GM23338 (cell line): ENCODE measurements at regions not wholly inside any gene's neighbourhood (a gene's known extent, or its start where the extent isn't known, plus 50 kb on each side); places are given as distances from the start of the nearest gene placed in this dataset.

Source experiments
- ATAC-seq: fragments of 200-7000 bp; cut with Tn5 transposase; 3 replicates; pipeline ENCODE4 v1.9.1; 2020
- DNase-seq: peaks from one replicate; pipeline ENCODE4 v3.0.0-alpha.2; 2015; ENCODE audit warnings: low spot score
- H2AFZ ChIP-seq: fragments of 200-600 bp; sonication (generic); 2 replicates; pipeline ENCODE4 v1.8.0; 2016; ENCODE audit warnings: antibody characterized with exemption, mild to moderate bottlenecking, moderate library complexity
- H3F3A ChIP-seq: fragments of 200-600 bp; sonication (generic); replicated peaks from 2 replicates; pipeline ENCODE4 v1.8.0; 2017; ENCODE audit warnings: antibody characterized with exemption, mixed run types, low read depth
- H3K27ac ChIP-seq: fragments of 200-600 bp; sonication (generic); 2 replicates; pipeline ENCODE4 v1.6.1; 2016; ENCODE audit warnings: low read depth
- H3K27me3 ChIP-seq: fragments of 200-600 bp; sonication (generic); 2 replicates; pipeline ENCODE4 v1.8.0; 2016; ENCODE audit warnings: mild to moderate bottlenecking, mixed run types, moderate library complexity; ENCODE audit not compliant: insufficient read depth
- H3K36me3 ChIP-seq: fragments of 200-600 bp; sonication (generic); 2 replicates; pipeline ENCODE4 v1.8.0; 2016; ENCODE audit warnings: mild to moderate bottlenecking; ENCODE audit not compliant: insufficient read depth
- H3K4me1 ChIP-seq: fragments of 200-600 bp; sonication (generic); 2 replicates; pipeline ENCODE4 v1.8.0; 2016; ENCODE audit warnings: mild to moderate bottlenecking, moderate library complexity; ENCODE audit not compliant: insufficient read depth
- H3K4me2 ChIP-seq: fragments of 200-600 bp; sonication (generic); 2 replicates; pipeline ENCODE4 v1.7.1; 2017; ENCODE audit warnings: mixed run types
- H3K4me3 ChIP-seq: fragments of 200-600 bp; sonication (generic); 2 replicates; pipeline ENCODE4 v1.6.1; 2016; ENCODE audit warnings: mixed run types
- H3K79me2 ChIP-seq: fragments of 200-600 bp; sonication (generic); replicated peaks from 2 replicates; pipeline ENCODE4 v1.8.0; 2017; ENCODE audit warnings: mild to moderate bottlenecking; ENCODE audit not compliant: insufficient read depth
- H3K9me2 ChIP-seq: fragments of 200-600 bp; sonication (generic); 2 replicates; pipeline ENCODE4 v1.8.0; 2017; ENCODE audit not compliant: insufficient read depth
- H4K20me1 ChIP-seq: fragments of 200-600 bp; sonication (generic); replicated peaks from 2 replicates; pipeline ENCODE4 v1.8.0; 2017; ENCODE audit warnings: mild to moderate bottlenecking; ENCODE audit not compliant: insufficient read depth
- H3K27ac Mint-ChIP-seq: 2 replicates; pipeline ENCODE4 v1.8.0; 2020; ENCODE audit warnings: inconsistent platforms, mild to moderate bottlenecking, moderate library complexity, mixed read lengths
- H3K27me3 Mint-ChIP-seq: 3 replicates; pipeline ENCODE4 v1.8.0; 2022; ENCODE audit warnings: low read depth, mild to moderate bottlenecking, moderate library complexity, mixed read lengths, inconsistent platforms; ENCODE audit not compliant: insufficient read depth, poor library complexity
- H3K36me3 Mint-ChIP-seq: 3 replicates; pipeline ENCODE4 v1.8.0; 2021; ENCODE audit warnings: low read depth, mild to moderate bottlenecking, inconsistent platforms, moderate library complexity, mixed read lengths
- H3K4me1 Mint-ChIP-seq: 3 replicates; pipeline ENCODE4 v1.8.0; 2020; ENCODE audit warnings: mild to moderate bottlenecking, inconsistent platforms, mixed read lengths
- H3K4me3 Mint-ChIP-seq: 3 replicates; pipeline ENCODE4 v1.8.0; 2021; ENCODE audit warnings: moderate library complexity, mild to moderate bottlenecking, inconsistent platforms, mixed read lengths
- H3K9me3 Mint-ChIP-seq: 3 replicates; pipeline ENCODE4 v1.8.0; 2020; ENCODE audit warnings: moderate library complexity, mild to moderate bottlenecking, inconsistent platforms, mixed read lengths
- CREB1 ChIP-seq: fragments of 250-450 bp; sonication (Bioruptor Pico); IDR thresholded peaks from 2 replicates; pipeline ENCODE4 v1.5.0; 2020; ENCODE audit warnings: low read depth, mild to moderate bottlenecking, moderate library complexity
- CTCF ChIP-seq, 2 experiments: fragments of 200-600 bp in 1 of 2; sonication (generic) in 1 of 2; conservative IDR thresholded peaks; 2 replicates each; pipeline versions ENCODE4 v1.5.1 to v1.6.1; 2016 to 2017; ENCODE audit warnings: antibody characterized with exemption in 2 of 2, low read depth in 2 of 2, mild to moderate bottlenecking in 2 of 2, moderate library complexity in 1 of 2
- ETS1 ChIP-seq: IDR thresholded peaks from 2 replicates; pipeline ENCODE4 v1.6.1; 2016; ENCODE audit warnings: antibody characterized with exemption
- EZH2 ChIP-seq: fragments of 200-600 bp; sonication (generic); IDR thresholded peaks from one replicate; pipeline ENCODE4 v1.8.0; 2017; ENCODE audit warnings: antibody characterized with exemption, mild to moderate bottlenecking, low read depth; ENCODE audit not compliant: unreplicated experiment
- EZH2phosphoT487 ChIP-seq: fragments of 200-600 bp; sonication (generic); IDR thresholded peaks from one replicate; pipeline ENCODE4 v1.8.1; 2018; ENCODE audit warnings: antibody characterized with exemption; ENCODE audit not compliant: unreplicated experiment
- JUNB ChIP-seq: IDR thresholded peaks from one replicate; pipeline ENCODE4 v1.6.1; 2016; ENCODE audit warnings: antibody characterized with exemption; ENCODE audit not compliant: unreplicated experiment
- NANOG ChIP-seq: IDR thresholded peaks from 2 replicates; pipeline ENCODE4 v1.6.1; 2016; ENCODE audit warnings: antibody characterized with exemption, borderline replicate concordance
- POLR2AphosphoS5 ChIP-seq: IDR thresholded peaks from 2 replicates; pipeline ENCODE4 v1.6.1; 2016; ENCODE audit warnings: antibody characterized with exemption, low read depth
- STAT1 ChIP-seq: IDR thresholded peaks from one replicate; pipeline ENCODE4 v1.6.1; 2016; ENCODE audit warnings: antibody characterized with exemption; ENCODE audit not compliant: unreplicated experiment
- ZNF114 ChIP-seq: fragments of 250-450 bp; sonication (Bioruptor Pico); IDR thresholded peaks from 2 replicates; pipeline ENCODE4 v1.5.0; 2020; ENCODE audit warnings: mild to moderate bottlenecking, moderate library complexity
- ZNF331 ChIP-seq: fragments of 250-450 bp; sonication (Bioruptor Pico); IDR thresholded peaks from 2 replicates; pipeline ENCODE4 v1.5.0; 2020; ENCODE audit warnings: low read depth, mild to moderate bottlenecking, moderate library complexity
- TF ChIP-seq, protein P1 (sequence below): fragments of 250-450 bp; sonication (Bioruptor Pico); IDR thresholded peaks from 2 replicates; pipeline ENCODE4 v1.5.0; 2020; ENCODE audit warnings: mild to moderate bottlenecking, moderate library complexity

DNA sequence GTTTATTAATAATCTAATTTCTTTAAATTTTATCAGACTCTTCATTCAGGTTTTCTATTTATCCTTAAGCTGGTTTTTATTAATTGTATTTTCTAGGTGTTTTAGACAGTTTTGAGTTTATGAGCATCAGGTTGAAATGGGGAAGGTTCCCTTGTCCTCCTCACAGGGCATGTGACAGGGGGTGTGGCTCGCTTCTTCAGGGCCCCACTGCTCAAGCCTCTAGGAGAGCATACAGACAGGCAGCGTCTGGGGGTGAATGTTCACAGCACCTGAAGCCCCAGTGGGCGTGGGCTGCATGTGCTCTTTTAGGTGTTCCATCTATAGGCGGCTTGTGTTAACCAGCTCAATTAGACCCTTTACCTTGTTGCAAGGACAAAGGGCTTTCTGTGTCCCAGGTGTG, 78.2 kb upstream of the RUFY1 start:
- Histone ChIP-seq H2AFZ (no peak overlapping the region), H3K4me2 (no peak overlapping the region), H3K27ac (no peak overlapping the region), H3K4me3 (no peak overlapping the region), H3F3A (no peaks in the 10 kb centered on the region), H3K9me2 (no peaks in the 10 kb centered on the region), H3K36me3 (no peaks in the 10 kb centered on the region), H4K20me1 (no peaks in the 10 kb centered on the region), H3K79me2 (no peaks in the 10 kb centered on the region), H3K27me3 (no peaks in the 10 kb centered on the region), H3K4me1 (no peaks in the 10 kb centered on the region)
- Mint-ChIP-seq H3K4me3 (no peak overlapping the region), H3K9me3 (peaks cover 3% of the 10 kb centered on the region; the same call in 2 of the 3 replicates), H3K27me3 (peaks cover 6% of the 10 kb centered on the region), H3K4me1 (peaks cover 5% of the 10 kb centered on the region; the same call in 2 of the 3 replicates), H3K27ac (no peak overlapping the region), H3K36me3 (no peaks in the 10 kb centered on the region)
- peak; percentile 24; the same call in 1 of the 3 replicates for ATAC-seq
- TF ChIP-seq NANOG (no peak), ZNF114 (CRISPR knock-in tag) (no peak)
- DNase-seq: no peak

DNA sequence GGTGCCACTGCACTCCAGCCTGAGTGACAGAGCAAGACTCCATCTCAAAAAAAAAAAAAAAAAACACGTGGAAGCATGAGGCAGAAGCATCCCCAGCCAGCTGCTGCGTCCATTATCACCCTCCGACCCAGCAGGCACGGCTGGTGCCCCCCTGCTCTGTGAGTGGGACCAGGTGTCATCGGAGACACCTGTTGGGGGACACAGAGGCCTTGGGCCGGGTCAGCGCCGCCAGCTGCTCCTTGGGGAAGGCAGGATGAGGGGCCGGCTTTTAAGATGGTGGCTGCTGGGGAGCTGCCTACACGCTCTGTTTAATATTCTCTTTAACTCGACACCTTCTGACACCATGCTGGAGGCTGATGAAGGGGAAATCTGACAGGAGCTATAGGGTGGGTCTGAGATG, 80.2 kb upstream of the RUFY1 start:
- no peak overlapping the region for H3K4me2 ChIP-seq
- H3K4me1 Mint-ChIP-seq: peaks cover 2% of the 10 kb centered on the region; the same call in 2 of the 3 replicates
- H3K27me3 ChIP-seq: no peaks in the 10 kb centered on the region
- no peaks in the 10 kb centered on the region for H4K20me1 ChIP-seq
- no peak overlapping the region for H3K4me3 Mint-ChIP-seq
- no peaks in the 10 kb centered on the region for H3K36me3 Mint-ChIP-seq
- no peaks in the 10 kb centered on the region for H3K4me1 ChIP-seq
- DNase-seq (no peak), ATAC-seq (no peak)
- peaks cover 6% of the 10 kb centered on the region for H3K27me3 Mint-ChIP-seq
- no peak overlapping the region for H2AFZ ChIP-seq
- no peaks in the 10 kb centered on the region for H3F3A ChIP-seq
- no peak overlapping the region for H3K27ac ChIP-seq
- no peaks in the 10 kb centered on the region for H3K9me2 ChIP-seq
- H3K36me3 ChIP-seq: no peaks in the 10 kb centered on the region
- H3K27ac Mint-ChIP-seq: no peak overlapping the region
- peaks cover 4% of the 10 kb centered on the region; the same call in 2 of the 3 replicates for H3K9me3 Mint-ChIP-seq
- H3K79me2 ChIP-seq: no peaks in the 10 kb centered on the region
- H3K4me3 ChIP-seq: no peak overlapping the region
- TF ChIP-seq CTCF (conservative IDR thresholded peaks at IDR 0.05; ENCODE audit: low read depth in 2 of 2) (no peak), ETS1 (no peak), ZNF331 (no peak), ZNF114 (CRISPR knock-in tag) (no peak), EZH2 (no peak), CREB1 (CRISPR knock-in tag) (no peak), EZH2phosphoT487 (no peak), NANOG (no peak), POLR2AphosphoS5 (no peak), JUNB (no peak), STAT1 (no peak)
- TF ChIP-seq, protein P1, sequence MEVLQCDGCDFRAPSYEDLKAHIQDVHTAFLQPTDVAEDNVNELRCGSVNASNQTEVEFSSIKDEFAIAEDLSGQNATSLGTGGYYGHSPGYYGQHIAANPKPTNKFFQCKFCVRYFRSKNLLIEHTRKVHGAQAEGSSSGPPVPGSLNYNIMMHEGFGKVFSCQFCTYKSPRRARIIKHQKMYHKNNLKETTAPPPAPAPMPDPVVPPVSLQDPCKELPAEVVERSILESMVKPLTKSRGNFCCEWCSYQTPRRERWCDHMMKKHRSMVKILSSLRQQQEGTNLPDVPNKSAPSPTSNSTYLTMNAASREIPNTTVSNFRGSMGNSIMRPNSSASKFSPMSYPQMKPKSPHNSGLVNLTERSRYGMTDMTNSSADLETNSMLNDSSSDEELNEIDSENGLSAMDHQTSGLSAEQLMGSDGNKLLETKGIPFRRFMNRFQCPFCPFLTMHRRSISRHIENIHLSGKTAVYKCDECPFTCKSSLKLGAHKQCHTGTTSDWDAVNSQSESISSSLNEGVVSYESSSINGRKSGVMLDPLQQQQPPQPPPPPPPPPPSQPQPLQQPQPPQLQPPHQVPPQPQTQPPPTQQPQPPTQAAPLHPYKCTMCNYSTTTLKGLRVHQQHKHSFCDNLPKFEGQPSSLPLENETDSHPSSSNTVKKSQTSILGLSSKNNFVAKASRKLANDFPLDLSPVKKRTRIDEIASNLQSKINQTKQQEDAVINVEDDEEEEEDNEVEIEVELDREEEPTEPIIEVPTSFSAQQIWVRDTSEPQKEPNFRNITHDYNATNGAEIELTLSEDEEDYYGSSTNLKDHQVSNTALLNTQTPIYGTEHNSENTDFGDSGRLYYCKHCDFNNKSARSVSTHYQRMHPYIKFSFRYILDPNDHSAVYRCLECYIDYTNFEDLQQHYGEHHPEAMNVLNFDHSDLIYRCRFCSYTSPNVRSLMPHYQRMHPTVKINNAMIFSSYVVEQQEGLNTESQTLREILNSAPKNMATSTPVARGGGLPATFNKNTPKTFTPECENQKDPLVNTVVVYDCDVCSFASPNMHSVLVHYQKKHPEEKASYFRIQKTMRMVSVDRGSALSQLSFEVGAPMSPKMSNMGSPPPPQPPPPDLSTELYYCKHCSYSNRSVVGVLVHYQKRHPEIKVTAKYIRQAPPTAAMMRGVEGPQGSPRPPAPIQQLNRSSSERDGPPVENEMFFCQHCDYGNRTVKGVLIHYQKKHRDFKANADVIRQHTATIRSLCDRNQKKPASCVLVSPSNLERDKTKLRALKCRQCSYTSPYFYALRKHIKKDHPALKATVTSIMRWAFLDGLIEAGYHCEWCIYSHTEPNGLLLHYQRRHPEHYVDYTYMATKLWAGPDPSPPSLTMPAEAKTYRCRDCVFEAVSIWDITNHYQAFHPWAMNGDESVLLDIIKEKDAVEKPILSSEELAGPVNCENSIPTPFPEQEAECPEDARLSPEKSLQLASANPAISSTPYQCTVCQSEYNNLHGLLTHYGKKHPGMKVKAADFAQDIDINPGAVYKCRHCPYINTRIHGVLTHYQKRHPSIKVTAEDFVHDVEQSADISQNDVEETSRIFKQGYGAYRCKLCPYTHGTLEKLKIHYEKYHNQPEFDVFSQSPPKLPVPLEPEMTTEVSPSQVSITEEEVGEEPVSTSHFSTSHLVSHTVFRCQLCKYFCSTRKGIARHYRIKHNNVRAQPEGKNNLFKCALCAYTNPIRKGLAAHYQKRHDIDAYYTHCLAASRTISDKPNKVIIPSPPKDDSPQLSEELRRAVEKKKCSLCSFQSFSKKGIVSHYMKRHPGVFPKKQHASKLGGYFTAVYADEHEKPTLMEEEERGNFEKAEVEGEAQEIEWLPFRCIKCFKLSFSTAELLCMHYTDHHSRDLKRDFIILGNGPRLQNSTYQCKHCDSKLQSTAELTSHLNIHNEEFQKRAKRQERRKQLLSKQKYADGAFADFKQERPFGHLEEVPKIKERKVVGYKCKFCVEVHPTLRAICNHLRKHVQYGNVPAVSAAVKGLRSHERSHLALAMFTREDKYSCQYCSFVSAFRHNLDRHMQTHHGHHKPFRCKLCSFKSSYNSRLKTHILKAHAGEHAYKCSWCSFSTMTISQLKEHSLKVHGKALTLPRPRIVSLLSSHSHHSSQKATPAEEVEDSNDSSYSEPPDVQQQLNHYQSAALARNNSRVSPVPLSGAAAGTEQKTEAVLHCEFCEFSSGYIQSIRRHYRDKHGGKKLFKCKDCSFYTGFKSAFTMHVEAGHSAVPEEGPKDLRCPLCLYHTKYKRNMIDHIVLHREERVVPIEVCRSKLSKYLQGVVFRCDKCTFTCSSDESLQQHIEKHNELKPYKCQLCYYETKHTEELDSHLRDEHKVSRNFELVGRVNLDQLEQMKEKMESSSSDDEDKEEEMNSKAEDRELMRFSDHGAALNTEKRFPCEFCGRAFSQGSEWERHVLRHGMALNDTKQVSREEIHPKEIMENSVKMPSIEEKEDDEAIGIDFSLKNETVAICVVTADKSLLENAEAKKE (CRISPR knock-in tag): no peak
